ENCODE measurements at regions not wholly inside any gene's neighbourhood (a gene's known extent, or its start where the extent isn't known, plus 50 kb on each side); places are given as distances from the start of the nearest gene placed in this dataset.

- Histone ChIP-seq H3K27me3 (ENCODE audit: low read depth) (no peaks in the 10 kb centered on the region), H3K36me3 (no peaks in the 10 kb centered on the region), H3K27ac (no peak overlapping the region), H3K9me3 (no peaks in the 10 kb centered on the region), H3K4me3 (no peak overlapping the region), H3K4me1 (no peaks in the 10 kb centered on the region)
- TF ChIP-seq, protein P1, sequence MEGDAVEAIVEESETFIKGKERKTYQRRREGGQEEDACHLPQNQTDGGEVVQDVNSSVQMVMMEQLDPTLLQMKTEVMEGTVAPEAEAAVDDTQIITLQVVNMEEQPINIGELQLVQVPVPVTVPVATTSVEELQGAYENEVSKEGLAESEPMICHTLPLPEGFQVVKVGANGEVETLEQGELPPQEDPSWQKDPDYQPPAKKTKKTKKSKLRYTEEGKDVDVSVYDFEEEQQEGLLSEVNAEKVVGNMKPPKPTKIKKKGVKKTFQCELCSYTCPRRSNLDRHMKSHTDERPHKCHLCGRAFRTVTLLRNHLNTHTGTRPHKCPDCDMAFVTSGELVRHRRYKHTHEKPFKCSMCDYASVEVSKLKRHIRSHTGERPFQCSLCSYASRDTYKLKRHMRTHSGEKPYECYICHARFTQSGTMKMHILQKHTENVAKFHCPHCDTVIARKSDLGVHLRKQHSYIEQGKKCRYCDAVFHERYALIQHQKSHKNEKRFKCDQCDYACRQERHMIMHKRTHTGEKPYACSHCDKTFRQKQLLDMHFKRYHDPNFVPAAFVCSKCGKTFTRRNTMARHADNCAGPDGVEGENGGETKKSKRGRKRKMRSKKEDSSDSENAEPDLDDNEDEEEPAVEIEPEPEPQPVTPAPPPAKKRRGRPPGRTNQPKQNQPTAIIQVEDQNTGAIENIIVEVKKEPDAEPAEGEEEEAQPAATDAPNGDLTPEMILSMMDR (IDR thresholded peaks at IDR 0.05): no peak
- no peak for ATAC-seq
- DNase-seq: no peak
- intact Hi-C loops (cut with DNase I): no loop called here
These were observed 804.4 kb upstream of the CELF2 start for GRCh38 chr10:10213237-10213636.

DNA sequence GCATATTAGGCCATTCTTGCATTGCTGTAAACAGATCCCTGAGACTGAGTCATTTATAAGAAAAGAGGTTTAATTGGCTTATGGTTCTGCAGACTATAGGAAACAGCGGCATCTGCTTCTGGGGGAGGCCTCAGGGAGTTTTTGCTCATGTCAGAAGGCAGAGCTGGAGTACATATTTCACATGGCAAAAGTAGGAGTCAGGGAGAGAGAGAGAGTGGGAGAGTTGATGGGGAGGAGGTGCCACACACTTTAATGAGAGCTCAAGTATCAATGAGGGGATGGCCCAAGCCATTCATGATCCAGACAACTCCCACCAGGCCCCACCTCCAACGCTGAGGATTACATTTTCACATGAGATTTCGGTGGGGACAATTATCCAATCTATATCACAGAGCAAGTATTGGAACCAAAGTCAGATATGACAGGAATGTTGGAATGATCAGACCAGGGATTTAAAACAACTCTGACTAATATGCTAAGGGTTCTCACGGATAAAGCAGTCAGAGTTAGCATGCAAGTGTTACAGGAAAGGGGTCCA, 795.3 kb upstream of the CELF2 start:
- no peaks in the 10 kb centered on the region for H3K27me3 ChIP-seq (ENCODE audit: low read depth)
- H3K27ac ChIP-seq: no peak overlapping the region
- no peak for DNase-seq
- ATAC-seq: no peak
- TF ChIP-seq, protein P1 (IDR thresholded peaks at IDR 0.05): no peak
- intact Hi-C loops (cut with DNase I): no loop called here
- H3K4me3 ChIP-seq: no peak overlapping the region
- no peaks in the 10 kb centered on the region for H3K36me3 ChIP-seq
- no peaks in the 10 kb centered on the region for H3K9me3 ChIP-seq
- H3K4me1 ChIP-seq: no peaks in the 10 kb centered on the region

GRCh38 chr10:10223131-10223530, 794.5 kb upstream of the CELF2 start:
- Histone ChIP-seq H3K9me3 (no peaks in the 10 kb centered on the region), H3K4me1 (no peaks in the 10 kb centered on the region), H3K36me3 (no peaks in the 10 kb centered on the region), H3K4me3 (no peak overlapping the region), H3K27me3 (ENCODE audit: low read depth) (no peaks in the 10 kb centered on the region), H3K27ac (no peak overlapping the region)
- TF ChIP-seq, protein P1 (IDR thresholded peaks at IDR 0.05): no peak
- intact Hi-C loops (cut with DNase I): no loop called here
- ATAC-seq (no peak), DNase-seq (no peak)

GRCh38 chr10:10225136-10225676, 792.5 kb upstream of the CELF2 start:
- H3K9me3 ChIP-seq: no peaks in the 10 kb centered on the region
- H3K4me1 ChIP-seq: no peaks in the 10 kb centered on the region
- H3K36me3 ChIP-seq: no peaks in the 10 kb centered on the region
- DNase-seq: no peak
- ATAC-seq: no peak
- TF ChIP-seq, protein P1 (IDR thresholded peaks at IDR 0.05): no peak
- H3K27ac ChIP-seq: no peak overlapping the region
- intact Hi-C loops (cut with DNase I): no loop called here
- no peak overlapping the region for H3K4me3 ChIP-seq
- no peaks in the 10 kb centered on the region for H3K27me3 ChIP-seq (ENCODE audit: low read depth)

DNA sequence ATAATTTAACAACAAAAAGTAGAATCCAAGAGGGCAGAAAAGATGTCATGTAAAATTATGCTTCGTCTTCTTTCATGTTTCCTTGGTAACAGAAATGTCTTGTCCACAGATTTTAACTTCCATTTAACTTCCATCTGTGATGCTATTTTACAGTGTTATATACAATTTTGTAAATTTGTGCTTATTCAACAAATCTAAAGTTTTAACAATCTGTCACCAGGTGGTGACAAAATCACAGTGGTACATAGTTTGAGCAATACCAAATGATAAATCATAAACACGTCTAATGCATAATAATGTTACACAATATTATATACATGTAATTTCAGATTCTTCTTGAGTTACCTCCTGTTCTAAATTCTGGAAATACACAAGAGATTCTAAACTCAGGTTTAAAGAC, 784.4 kb upstream of the CELF2 start:
- no peaks in the 10 kb centered on the region for H3K36me3 ChIP-seq
- H3K4me1 ChIP-seq: no peaks in the 10 kb centered on the region
- no peaks in the 10 kb centered on the region for H3K27me3 ChIP-seq (ENCODE audit: low read depth)
- TF ChIP-seq, protein P1 (IDR thresholded peaks at IDR 0.05): no peak
- no peak overlapping the region for H3K27ac ChIP-seq
- intact Hi-C loops (cut with DNase I): no loop called here
- H3K4me3 ChIP-seq: no peak overlapping the region
- ATAC-seq: no peak
- H3K9me3 ChIP-seq: no peaks in the 10 kb centered on the region
- DNase-seq: no peak
